ENCODE measurements at regions not wholly inside any gene's neighbourhood (a gene's known extent, or its start where the extent isn't known, plus 50 kb on each side); places are given as distances from the start of the nearest gene placed in this dataset.

GRCh38 chr6:115680621-115681020, 380.1 kb downstream of the FRK start:
- Mint-ChIP-seq H3K4me1 (no peaks in the 10 kb centered on the region), H3K9me3 (peaks cover 2% of the 10 kb centered on the region)

GRCh38 chr6:115677198-115677597, 383.5 kb downstream of the FRK start:
- no peaks in the 10 kb centered on the region for H3K27me3 Mint-ChIP-seq
- H3K9me3 Mint-ChIP-seq, result peaks cover 3% of the 10 kb centered on the region
- no peak for DNase-seq
- H3K36me3 Mint-ChIP-seq (ENCODE audit: low read depth), result no peaks in the 10 kb centered on the region
- H3K27ac Mint-ChIP-seq, result no peak overlapping the region
- H3K4me3 Mint-ChIP-seq, result no peak overlapping the region
- ChIA-PET CTCF (no interaction called here), POLR2A (no interaction called here)
- H3K4me1 Mint-ChIP-seq, result no peaks in the 10 kb centered on the region

More at GRCh38 chr6:115680621-115681020, 380.1 kb downstream of the FRK start:
- DNase-seq, result no peak
- H3K27me3 Mint-ChIP-seq, result no peaks in the 10 kb centered on the region
- H3K4me3 Mint-ChIP-seq, result no peak overlapping the region
- no peaks in the 10 kb centered on the region for H3K36me3 Mint-ChIP-seq (ENCODE audit: low read depth)
- ChIA-PET CTCF (no interaction called here), POLR2A (no interaction called here)
- no peak overlapping the region for H3K27ac Mint-ChIP-seq

- ChIA-PET POLR2A (no interaction called here), CTCF (no interaction called here)
- Mint-ChIP-seq H3K9me3 (peaks cover 1% of the 10 kb centered on the region), H3K4me1 (no peaks in the 10 kb centered on the region), H3K27ac (no peak overlapping the region), H3K4me3 (no peak overlapping the region), H3K27me3 (no peaks in the 10 kb centered on the region), H3K36me3 (ENCODE audit: low read depth) (no peaks in the 10 kb centered on the region)
- no peak for DNase-seq
Observed at GRCh38 chr6:115675443-115675842, 385.2 kb downstream of the FRK start.

- no peak for DNase-seq
- no peaks in the 10 kb centered on the region for H3K4me1 Mint-ChIP-seq
- ChIA-PET POLR2A (no interaction called here), CTCF (no interaction called here)
- no peak overlapping the region for H3K27ac Mint-ChIP-seq
- H3K9me3 Mint-ChIP-seq, result no peaks in the 10 kb centered on the region
- no peaks in the 10 kb centered on the region for H3K27me3 Mint-ChIP-seq
- H3K4me3 Mint-ChIP-seq, result no peak overlapping the region
- H3K36me3 Mint-ChIP-seq (ENCODE audit: low read depth), result no peaks in the 10 kb centered on the region
Observed at GRCh38 chr6:115668781-115669180, 391.9 kb downstream of the FRK start.

GRCh38 chr6:115668211-115668610, 392.5 kb downstream of the FRK start:
- Mint-ChIP-seq H3K27ac (no peak overlapping the region), H3K4me3 (no peak overlapping the region), H3K36me3 (ENCODE audit: low read depth) (no peaks in the 10 kb centered on the region), H3K9me3 (no peaks in the 10 kb centered on the region), H3K4me1 (no peaks in the 10 kb centered on the region), H3K27me3 (no peaks in the 10 kb centered on the region)
- POLR2A ChIA-PET, result no interaction called here
- DNase-seq, result no peak
- CTCF ChIA-PET, result no interaction called here

GRCh38 chr6:115667478-115668026, 393.1 kb downstream of the FRK start:
- no peak overlapping the region for H3K27ac Mint-ChIP-seq
- no peak for DNase-seq
- POLR2A ChIA-PET, result no interaction called here
- H3K4me3 Mint-ChIP-seq, result no peak overlapping the region
- no peaks in the 10 kb centered on the region for H3K4me1 Mint-ChIP-seq
- CTCF ChIA-PET, result no interaction called here
- H3K9me3 Mint-ChIP-seq, result no peaks in the 10 kb centered on the region
- no peaks in the 10 kb centered on the region for H3K36me3 Mint-ChIP-seq (ENCODE audit: low read depth)
- H3K27me3 Mint-ChIP-seq, result no peaks in the 10 kb centered on the region

GRCh38 chr6:115666997-115667396, 393.7 kb downstream of the FRK start:
- no peak for DNase-seq
- ChIA-PET CTCF (no interaction called here), POLR2A (no interaction called here)
- Mint-ChIP-seq H3K36me3 (ENCODE audit: low read depth) (no peaks in the 10 kb centered on the region), H3K9me3 (no peaks in the 10 kb centered on the region), H3K27me3 (no peaks in the 10 kb centered on the region), H3K4me3 (no peak overlapping the region), H3K4me1 (no peaks in the 10 kb centered on the region), H3K27ac (no peak overlapping the region)

GRCh38 chr6:115665310-115665709, 395.4 kb downstream of the FRK start:
- POLR2A ChIA-PET, result no interaction called here

GRCh38 chr6:115663681-115664080, 397.0 kb downstream of the FRK start:
- ChIA-PET POLR2A (no interaction called here), CTCF (no interaction called here)
- H3K27ac Mint-ChIP-seq, result no peak overlapping the region
- no peak for DNase-seq
- peaks cover 4% of the 10 kb centered on the region for H3K9me3 Mint-ChIP-seq
- no peaks in the 10 kb centered on the region for H3K36me3 Mint-ChIP-seq (ENCODE audit: low read depth)
- no peaks in the 10 kb centered on the region for H3K4me1 Mint-ChIP-seq
- no peak overlapping the region for H3K4me3 Mint-ChIP-seq
- no peaks in the 10 kb centered on the region for H3K27me3 Mint-ChIP-seq

More at GRCh38 chr6:115665310-115665709, 395.4 kb downstream of the FRK start:
- H3K4me1 Mint-ChIP-seq, result no peaks in the 10 kb centered on the region
- H3K9me3 Mint-ChIP-seq, result no peaks in the 10 kb centered on the region
- CTCF ChIA-PET, result no interaction called here
- no peaks in the 10 kb centered on the region for H3K27me3 Mint-ChIP-seq
- H3K36me3 Mint-ChIP-seq (ENCODE audit: low read depth), result no peaks in the 10 kb centered on the region
- no peak overlapping the region for H3K4me3 Mint-ChIP-seq
- no peak for DNase-seq
- no peak overlapping the region for H3K27ac Mint-ChIP-seq

- ChIA-PET POLR2A (no interaction called here), CTCF (no interaction called here)
- DNase-seq, result no peak
- Mint-ChIP-seq H3K36me3 (ENCODE audit: low read depth) (no peaks in the 10 kb centered on the region), H3K4me1 (no peaks in the 10 kb centered on the region), H3K27me3 (no peaks in the 10 kb centered on the region), H3K4me3 (no peak overlapping the region), H3K9me3 (no peaks in the 10 kb centered on the region), H3K27ac (no peak overlapping the region)
Observed at GRCh38 chr6:115643762-115644161, 416.9 kb downstream of the FRK start.

GRCh38 chr6:115634887-115635286, 425.8 kb downstream of the FRK start:
- CTCF ChIA-PET, result no interaction called here
- POLR2A ChIA-PET, result no interaction called here
- no peaks in the 10 kb centered on the region for H3K4me1 Mint-ChIP-seq
- no peak overlapping the region for H3K4me3 Mint-ChIP-seq
- no peaks in the 10 kb centered on the region for H3K27me3 Mint-ChIP-seq
- no peaks in the 10 kb centered on the region for H3K36me3 Mint-ChIP-seq (ENCODE audit: low read depth)
- no peaks in the 10 kb centered on the region for H3K9me3 Mint-ChIP-seq
- no peak overlapping the region for H3K27ac Mint-ChIP-seq
- no peak for DNase-seq

GRCh38 chr6:115634131-115634530, 426.6 kb downstream of the FRK start:
- Mint-ChIP-seq H3K27ac (no peak overlapping the region), H3K4me1 (no peaks in the 10 kb centered on the region), H3K27me3 (no peaks in the 10 kb centered on the region), H3K36me3 (ENCODE audit: low read depth) (no peaks in the 10 kb centered on the region), H3K9me3 (no peaks in the 10 kb centered on the region), H3K4me3 (no peak overlapping the region)
- no peak for DNase-seq
- POLR2A ChIA-PET, result no interaction called here
- CTCF ChIA-PET, result no interaction called here

GRCh38 chr6:115631028-115631427, 429.7 kb downstream of the FRK start:
- ChIA-PET POLR2A (no interaction called here), CTCF (no interaction called here)
- no peak overlapping the region for H3K4me3 Mint-ChIP-seq

GRCh38 chr6:115630424-115631024, 430.2 kb downstream of the FRK start:
- no peaks in the 10 kb centered on the region for H3K27me3 Mint-ChIP-seq
- no peaks in the 10 kb centered on the region for H3K4me1 Mint-ChIP-seq
- POLR2A ChIA-PET, result no interaction called here
- H3K4me3 Mint-ChIP-seq, result no peak overlapping the region
- no peak overlapping the region for H3K27ac Mint-ChIP-seq
- CTCF ChIA-PET, result no interaction called here
- H3K36me3 Mint-ChIP-seq (ENCODE audit: low read depth), result no peaks in the 10 kb centered on the region
- DNase-seq, result no peak
- no peaks in the 10 kb centered on the region for H3K9me3 Mint-ChIP-seq

More at GRCh38 chr6:115631028-115631427, 429.7 kb downstream of the FRK start:
- no peaks in the 10 kb centered on the region for H3K9me3 Mint-ChIP-seq
- no peaks in the 10 kb centered on the region for H3K36me3 Mint-ChIP-seq (ENCODE audit: low read depth)
- no peak for DNase-seq
- no peaks in the 10 kb centered on the region for H3K4me1 Mint-ChIP-seq
- H3K27ac Mint-ChIP-seq, result no peak overlapping the region
- H3K27me3 Mint-ChIP-seq, result no peaks in the 10 kb centered on the region

All from activated CD4-positive, alpha-beta memory T cell treated with anti-CD3 and anti-CD28 coated beads, Interleukin-2, amount 10 ng/mL, durations not matched to agents 7 days and 5 days (primary cell).